ENCODE measurements at regions not wholly inside any gene's neighbourhood (a gene's known extent, or its start where the extent isn't known, plus 50 kb on each side); places are given as distances from the start of the nearest gene placed in this dataset.

DNA sequence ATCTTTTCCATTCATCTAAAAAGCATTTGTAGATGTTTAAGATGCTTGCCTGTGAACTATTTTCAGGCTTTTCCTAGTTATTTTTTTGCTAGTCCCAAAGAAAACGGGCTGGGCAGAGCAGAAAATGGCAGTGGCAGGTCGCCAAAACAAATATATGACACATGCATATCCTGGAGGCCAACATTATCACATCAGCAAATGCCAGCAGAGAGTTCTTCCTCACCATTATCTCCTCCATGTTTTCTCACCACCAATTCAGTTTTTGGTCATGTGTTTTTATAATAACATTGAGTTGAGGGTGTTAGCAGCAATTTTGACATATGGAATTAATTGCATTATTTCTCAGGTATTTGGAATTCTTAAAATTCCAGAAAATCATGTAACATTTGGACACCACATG is 97.9 kb upstream of the EOLA2 start:
- Mint-ChIP-seq H3K4me3 (no peak overlapping the region), H3K9me3 (ENCODE audit: insufficient read depth) (peaks cover 8% of the 10 kb centered on the region), H3K36me3 (ENCODE audit: low read depth) (no peaks in the 10 kb centered on the region), H3K4me1 (ENCODE audit: low read depth) (no peaks in the 10 kb centered on the region), H3K27me3 (ENCODE audit: low read depth) (peaks cover 6% of the 10 kb centered on the region), H3K27ac (no peak overlapping the region)
- DNase-seq, result no peak
- ChIA-PET CTCF (no interaction called here), POLR2A (no interaction called here)
- ATAC-seq, result no peak

DNA sequence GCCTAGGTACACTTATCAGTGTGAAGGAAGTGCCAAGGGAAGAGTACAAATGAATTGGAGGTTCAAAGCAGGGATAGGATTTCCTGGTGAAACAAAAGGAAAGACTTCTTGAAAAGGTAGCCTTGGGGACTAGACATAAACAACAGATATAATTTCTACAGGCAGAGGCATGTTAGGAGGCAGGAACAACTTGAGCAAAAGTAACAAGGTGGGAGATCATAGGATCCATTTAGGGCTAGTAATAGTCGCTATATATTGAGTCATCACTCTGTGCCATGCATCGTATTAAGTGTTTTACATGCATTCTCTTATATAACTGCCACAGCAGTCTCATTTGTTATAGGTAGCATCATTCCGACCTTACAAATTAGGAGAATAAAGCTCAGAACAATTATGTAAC is 98.3 kb upstream of the EOLA2 start:
- POLR2A ChIA-PET, result no interaction called here
- no peak overlapping the region for H3K4me3 Mint-ChIP-seq
- peaks cover 6% of the 10 kb centered on the region for H3K27me3 Mint-ChIP-seq (ENCODE audit: low read depth)
- CTCF ChIA-PET, result no interaction called here
- peaks cover 8% of the 10 kb centered on the region for H3K9me3 Mint-ChIP-seq (ENCODE audit: insufficient read depth)
- no peak overlapping the region for H3K27ac Mint-ChIP-seq
- no peaks in the 10 kb centered on the region for H3K4me1 Mint-ChIP-seq (ENCODE audit: low read depth)
- no peak for ATAC-seq
- no peaks in the 10 kb centered on the region for H3K36me3 Mint-ChIP-seq (ENCODE audit: low read depth)
- no peak for DNase-seq

DNA sequence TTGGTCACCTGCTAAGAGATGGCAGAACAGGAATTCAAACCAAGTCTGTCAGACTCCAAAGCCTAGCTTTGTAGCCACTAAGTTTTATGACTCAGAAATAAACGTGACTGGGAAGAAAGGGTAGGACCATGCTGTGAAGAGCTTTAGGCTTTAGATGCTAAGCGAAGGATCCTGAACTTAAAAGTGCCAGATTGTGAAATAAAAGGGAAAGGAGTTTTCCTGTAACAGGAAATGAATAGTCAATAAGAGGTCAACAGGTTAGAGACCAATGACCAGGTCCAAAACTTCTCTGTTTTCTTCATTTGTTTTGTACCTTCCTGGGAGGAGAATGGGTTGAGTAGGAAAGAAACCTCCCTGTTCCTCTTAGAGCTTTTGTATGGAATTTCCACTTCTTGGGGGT is 98.8 kb upstream of the EOLA2 start:
- Mint-ChIP-seq H3K27ac (no peak overlapping the region), H3K4me1 (ENCODE audit: low read depth) (no peaks in the 10 kb centered on the region), H3K9me3 (ENCODE audit: insufficient read depth) (peaks cover 8% of the 10 kb centered on the region), H3K27me3 (ENCODE audit: low read depth) (peaks cover 6% of the 10 kb centered on the region), H3K4me3 (no peak overlapping the region), H3K36me3 (ENCODE audit: low read depth) (no peaks in the 10 kb centered on the region)
- ATAC-seq, result no peak
- DNase-seq, result no peak
- ChIA-PET POLR2A (no interaction called here), CTCF (no interaction called here)

DNA sequence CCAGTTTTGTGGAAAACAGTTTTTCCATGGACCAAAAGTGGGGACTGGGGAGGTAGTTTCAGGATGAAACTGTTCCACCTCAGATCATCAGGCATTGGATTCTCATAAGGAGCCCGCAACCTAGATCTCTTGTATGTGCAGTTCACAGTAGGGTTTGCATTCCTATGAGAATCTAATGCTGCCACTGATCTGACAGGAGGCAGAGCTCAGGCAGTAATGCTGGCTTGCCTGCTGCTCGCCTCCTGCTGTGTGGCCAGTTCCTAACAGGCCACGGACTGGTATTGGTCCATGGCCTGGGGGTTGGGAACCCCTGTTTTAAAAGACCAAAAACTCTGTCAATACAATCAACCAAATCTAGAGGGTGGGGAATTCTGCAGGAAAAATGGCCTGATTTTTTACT is 100.0 kb upstream of the EOLA2 start:
- DNase-seq, result no peak
- Mint-ChIP-seq H3K9me3 (ENCODE audit: insufficient read depth) (peaks cover 8% of the 10 kb centered on the region), H3K4me3 (no peak overlapping the region), H3K27ac (no peak overlapping the region), H3K27me3 (ENCODE audit: low read depth) (peaks cover 6% of the 10 kb centered on the region), H3K36me3 (ENCODE audit: low read depth) (no peaks in the 10 kb centered on the region), H3K4me1 (ENCODE audit: low read depth) (no peaks in the 10 kb centered on the region)
- CTCF ChIA-PET, result no interaction called here
- ATAC-seq, result no peak
- POLR2A ChIA-PET, result no interaction called here

DNA sequence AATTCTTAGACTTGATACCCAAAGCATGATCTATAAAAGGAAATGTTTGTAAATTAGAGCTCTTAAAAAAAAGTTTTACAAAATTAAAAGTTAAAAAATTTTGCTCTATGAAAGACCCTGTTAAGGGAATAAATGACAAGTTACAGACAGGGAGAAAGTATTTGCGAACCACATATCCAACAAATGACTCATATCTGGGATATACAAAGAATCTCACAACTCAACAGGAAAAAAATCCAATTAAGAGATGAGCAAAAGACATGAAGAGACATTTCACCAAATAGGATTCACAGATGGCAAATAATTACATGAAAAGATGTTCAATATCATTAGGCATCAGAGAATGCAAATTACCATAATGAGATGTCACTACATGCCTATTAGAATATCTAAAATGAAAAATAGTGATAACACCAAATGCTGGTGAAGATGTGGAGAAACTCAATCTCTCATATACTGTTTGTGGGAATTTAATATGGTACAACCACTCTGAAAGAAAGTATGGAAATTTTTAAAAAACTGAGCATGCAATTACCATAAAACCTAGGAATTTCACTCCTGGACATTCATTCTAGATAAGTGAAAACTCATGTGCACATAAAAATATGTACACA is 100.8 kb upstream of the EOLA2 start:
- peaks cover 6% of the 10 kb centered on the region for H3K27me3 Mint-ChIP-seq (ENCODE audit: low read depth)
- DNase-seq, result no peak
- H3K36me3 Mint-ChIP-seq (ENCODE audit: low read depth), result no peaks in the 10 kb centered on the region
- no peaks in the 10 kb centered on the region for H3K4me1 Mint-ChIP-seq (ENCODE audit: low read depth)
- H3K9me3 Mint-ChIP-seq (ENCODE audit: insufficient read depth), result peaks cover 8% of the 10 kb centered on the region
- ChIA-PET CTCF (no interaction called here), POLR2A (no interaction called here)
- H3K27ac Mint-ChIP-seq, result no peak overlapping the region
- ATAC-seq, result no peak
- no peak overlapping the region for H3K4me3 Mint-ChIP-seq

DNA sequence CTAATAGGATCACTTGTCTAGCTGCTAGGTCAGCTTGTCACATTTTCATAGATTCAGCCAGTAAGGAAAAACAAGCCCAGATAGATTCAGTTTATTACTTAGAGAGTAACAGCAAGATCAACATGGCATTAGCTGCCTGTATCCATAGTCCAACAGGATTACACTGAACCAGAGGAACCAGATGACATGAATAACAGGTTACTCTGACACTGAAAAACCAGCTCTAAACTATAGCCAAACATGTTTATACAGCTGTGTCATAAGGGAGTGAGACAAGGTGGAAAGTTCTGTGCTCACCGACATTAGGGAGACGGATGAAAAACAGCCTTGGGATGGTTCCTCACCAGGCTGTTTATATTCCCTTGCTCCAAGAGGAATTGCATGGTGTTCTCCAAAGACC is 102.9 kb upstream of the EOLA2 start:
- no peak overlapping the region for H3K27ac Mint-ChIP-seq
- DNase-seq (no peak), ATAC-seq (no peak)
- no peaks in the 10 kb centered on the region for H3K36me3 Mint-ChIP-seq (ENCODE audit: low read depth)
- no peaks in the 10 kb centered on the region for H3K9me3 Mint-ChIP-seq (ENCODE audit: insufficient read depth)
- ChIA-PET CTCF (no interaction called here), POLR2A (no interaction called here)
- H3K27me3 Mint-ChIP-seq (ENCODE audit: low read depth), result peaks cover 11% of the 10 kb centered on the region
- H3K4me1 Mint-ChIP-seq (ENCODE audit: low read depth), result no peaks in the 10 kb centered on the region
- no peak overlapping the region for H3K4me3 Mint-ChIP-seq

DNA sequence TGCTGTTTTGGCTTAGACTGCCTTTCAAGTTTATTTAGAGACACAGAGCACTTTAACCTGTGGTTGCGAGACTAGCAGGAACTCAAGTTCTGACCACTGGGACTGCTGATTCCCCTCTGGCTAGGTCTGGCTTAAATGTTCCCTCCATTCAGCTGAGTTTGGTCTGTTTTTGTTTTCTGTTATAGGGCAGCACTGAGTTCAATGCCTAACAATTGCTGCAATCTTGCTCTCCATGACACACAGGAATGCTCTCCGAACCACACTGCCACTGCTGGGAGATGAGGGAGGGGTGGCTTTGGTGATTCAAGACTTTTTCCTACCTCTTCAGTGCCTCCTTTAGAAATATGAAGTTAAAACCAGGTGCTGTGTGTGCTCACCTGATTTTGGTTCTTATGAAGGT is 106.3 kb upstream of the EOLA2 start:
- ATAC-seq, result no peak
- H3K27ac Mint-ChIP-seq, result no peak overlapping the region
- no peak overlapping the region for H3K4me3 Mint-ChIP-seq
- H3K4me1 Mint-ChIP-seq (ENCODE audit: low read depth), result no peaks in the 10 kb centered on the region
- no peak for DNase-seq
- no peaks in the 10 kb centered on the region for H3K9me3 Mint-ChIP-seq (ENCODE audit: insufficient read depth)
- H3K27me3 Mint-ChIP-seq (ENCODE audit: low read depth), result peaks cover 11% of the 10 kb centered on the region
- CTCF ChIA-PET, result no interaction called here
- POLR2A ChIA-PET, result no interaction called here
- H3K36me3 Mint-ChIP-seq (ENCODE audit: low read depth), result no peaks in the 10 kb centered on the region

DNA sequence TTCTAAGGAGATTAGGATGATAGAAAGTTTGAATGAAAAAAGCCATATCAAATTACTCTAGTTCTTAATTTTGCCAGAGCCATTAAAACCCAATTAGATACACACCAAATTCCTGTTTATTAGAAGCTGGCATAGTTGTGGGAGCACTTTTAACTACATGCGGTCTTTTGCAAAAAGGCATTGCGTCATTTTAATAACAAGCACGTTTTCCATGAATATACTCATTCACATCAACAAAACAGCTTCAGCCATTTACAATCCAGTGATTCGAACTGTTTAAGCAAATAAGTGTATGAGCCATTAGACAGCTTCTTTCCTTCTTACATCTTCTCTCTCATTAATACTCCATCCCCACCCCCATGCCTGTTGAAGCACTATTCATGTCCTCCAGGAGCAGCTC is 109.5 kb upstream of the EOLA2 start:
- H3K36me3 Mint-ChIP-seq (ENCODE audit: low read depth), result no peaks in the 10 kb centered on the region
- no peak for ATAC-seq
- no peaks in the 10 kb centered on the region for H3K4me1 Mint-ChIP-seq (ENCODE audit: low read depth)
- H3K4me3 Mint-ChIP-seq, result no peak overlapping the region
- no peak for DNase-seq
- ChIA-PET POLR2A (no interaction called here), CTCF (no interaction called here)
- no peaks in the 10 kb centered on the region for H3K9me3 Mint-ChIP-seq (ENCODE audit: insufficient read depth)
- H3K27ac Mint-ChIP-seq, result no peak overlapping the region
- H3K27me3 Mint-ChIP-seq (ENCODE audit: low read depth), result peaks cover 8% of the 10 kb centered on the region

DNA sequence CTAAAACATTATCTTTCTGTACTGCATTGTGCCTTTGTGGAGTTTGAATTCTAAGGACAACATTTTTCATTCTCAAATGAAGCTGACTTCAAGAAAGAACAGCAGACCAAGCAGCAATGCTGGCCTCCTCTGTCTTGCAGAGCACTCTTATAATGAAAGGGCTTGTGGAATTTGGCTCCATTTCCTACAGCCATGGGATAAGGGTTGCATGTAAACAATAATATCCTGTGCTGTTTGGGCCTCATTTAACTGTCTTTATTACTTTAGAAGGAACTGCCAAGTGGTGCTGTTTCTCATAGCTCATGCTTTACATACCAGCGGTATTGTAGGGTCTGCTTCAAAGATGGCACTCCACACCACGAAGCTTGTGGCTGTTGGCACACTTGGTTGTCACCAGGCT is 111.4 kb upstream of the EOLA2 start:
- Mint-ChIP-seq H3K36me3 (ENCODE audit: low read depth) (no peaks in the 10 kb centered on the region), H3K27ac (no peak overlapping the region), H3K27me3 (ENCODE audit: low read depth) (peaks cover 8% of the 10 kb centered on the region), H3K4me3 (no peak overlapping the region), H3K4me1 (ENCODE audit: low read depth) (no peaks in the 10 kb centered on the region), H3K9me3 (ENCODE audit: insufficient read depth) (no peaks in the 10 kb centered on the region)
- DNase-seq, result no peak
- CTCF ChIA-PET, result interaction anchor here (0.9 kb wide), 1 partner anchor 88 kb away, joined by 3 read pairs; no protein-coding TSS in a partner anchor
- POLR2A ChIA-PET, result no interaction called here
- ATAC-seq, result no peak

DNA sequence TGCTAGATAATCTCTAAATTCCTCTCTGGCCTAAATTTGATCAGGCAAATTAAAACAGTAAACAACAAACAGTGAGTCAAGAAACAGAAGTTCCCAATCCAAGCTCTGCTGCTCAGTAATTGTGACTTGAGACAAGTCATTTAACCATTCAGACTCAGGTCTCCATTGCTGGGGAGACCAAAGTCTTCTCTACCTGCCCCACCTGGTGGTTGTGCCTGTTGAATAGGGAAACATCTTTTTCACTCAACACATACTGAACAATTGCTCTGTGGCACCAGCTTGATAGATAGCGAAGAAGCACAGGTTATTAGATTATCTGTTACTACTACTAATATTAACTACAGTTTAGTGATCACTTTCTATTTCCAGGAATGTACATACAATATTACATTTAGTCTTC is 112.1 kb upstream of the EOLA2 start:
- H3K27me3 Mint-ChIP-seq (ENCODE audit: low read depth), result peaks cover 5% of the 10 kb centered on the region
- H3K36me3 Mint-ChIP-seq (ENCODE audit: low read depth), result no peaks in the 10 kb centered on the region
- no peaks in the 10 kb centered on the region for H3K9me3 Mint-ChIP-seq (ENCODE audit: insufficient read depth)
- H3K4me1 Mint-ChIP-seq (ENCODE audit: low read depth), result no peaks in the 10 kb centered on the region
- CTCF ChIA-PET, result interaction anchor here (0.9 to 1.1 kb wide), 2 partner anchors 89 to 102 kb away, joined by 3 read pairs; no protein-coding TSS in a partner anchor
- DNase-seq, result no peak
- ATAC-seq, result no peak
- POLR2A ChIA-PET, result interaction anchor here (0.6 kb wide), 1 partner anchor 12 kb away, joined by 4 read pairs; no protein-coding TSS in a partner anchor
- no peak overlapping the region for H3K27ac Mint-ChIP-seq
- H3K4me3 Mint-ChIP-seq, result no peak overlapping the region

DNA sequence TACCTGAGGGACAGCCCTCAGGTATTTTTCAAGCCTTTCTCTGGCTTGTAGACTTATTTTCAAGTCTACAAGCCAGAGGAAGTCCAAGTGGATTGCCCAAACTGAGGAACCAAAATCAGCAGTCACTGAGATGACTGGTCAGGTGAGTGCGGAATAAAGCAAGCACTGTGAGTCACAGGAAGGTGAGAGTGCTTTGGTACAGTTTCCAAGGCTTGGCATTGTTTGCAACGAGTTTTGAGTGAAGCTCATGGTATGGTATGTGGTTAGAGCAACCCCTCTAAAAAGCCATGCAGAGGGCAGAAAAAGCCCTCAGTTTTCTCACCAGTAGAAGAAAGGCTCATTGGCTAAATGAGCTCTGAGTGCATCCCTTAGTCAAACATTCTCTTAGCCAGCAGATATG is 112.8 kb upstream of the EOLA2 start:
- Mint-ChIP-seq H3K27ac (no peak overlapping the region), H3K36me3 (ENCODE audit: low read depth) (no peaks in the 10 kb centered on the region), H3K9me3 (ENCODE audit: insufficient read depth) (no peaks in the 10 kb centered on the region), H3K4me3 (no peak overlapping the region), H3K27me3 (ENCODE audit: low read depth) (peaks cover 5% of the 10 kb centered on the region), H3K4me1 (ENCODE audit: low read depth) (no peaks in the 10 kb centered on the region)
- ATAC-seq, result no peak
- no peak for DNase-seq
- ChIA-PET POLR2A (no interaction called here), CTCF (interaction anchor here (1.1 kb wide), 1 partner anchor 103 kb away, joined by 3 read pairs; no protein-coding TSS in a partner anchor)

DNA sequence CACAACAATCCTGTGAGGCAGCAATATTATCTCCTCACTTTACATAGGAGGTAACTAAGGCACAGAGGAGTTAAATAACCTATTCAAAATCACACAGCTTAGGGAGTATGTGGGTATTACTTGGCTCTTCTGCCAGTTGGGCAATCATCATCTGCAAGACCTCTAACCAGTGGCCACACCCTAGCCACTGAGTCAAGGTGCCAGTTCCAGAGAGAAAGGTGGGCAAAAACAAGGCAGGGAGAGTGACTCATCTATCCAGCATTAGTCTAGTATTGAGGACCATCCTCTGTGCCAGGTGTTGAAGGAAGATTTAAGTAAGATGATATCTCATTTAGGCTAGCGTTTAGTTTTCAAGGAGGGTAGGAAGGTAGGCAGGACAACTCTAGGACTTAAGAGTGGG is 113.9 kb upstream of the EOLA2 start:
- no peak for ATAC-seq
- H3K4me1 Mint-ChIP-seq (ENCODE audit: low read depth), result no peaks in the 10 kb centered on the region
- POLR2A ChIA-PET, result no interaction called here
- H3K36me3 Mint-ChIP-seq (ENCODE audit: low read depth), result no peaks in the 10 kb centered on the region
- H3K9me3 Mint-ChIP-seq (ENCODE audit: insufficient read depth), result no peaks in the 10 kb centered on the region
- peaks cover 5% of the 10 kb centered on the region for H3K27me3 Mint-ChIP-seq (ENCODE audit: low read depth)
- no peak overlapping the region for H3K27ac Mint-ChIP-seq
- H3K4me3 Mint-ChIP-seq, result no peak overlapping the region
- no peak for DNase-seq
- CTCF ChIA-PET, result no interaction called here

DNA sequence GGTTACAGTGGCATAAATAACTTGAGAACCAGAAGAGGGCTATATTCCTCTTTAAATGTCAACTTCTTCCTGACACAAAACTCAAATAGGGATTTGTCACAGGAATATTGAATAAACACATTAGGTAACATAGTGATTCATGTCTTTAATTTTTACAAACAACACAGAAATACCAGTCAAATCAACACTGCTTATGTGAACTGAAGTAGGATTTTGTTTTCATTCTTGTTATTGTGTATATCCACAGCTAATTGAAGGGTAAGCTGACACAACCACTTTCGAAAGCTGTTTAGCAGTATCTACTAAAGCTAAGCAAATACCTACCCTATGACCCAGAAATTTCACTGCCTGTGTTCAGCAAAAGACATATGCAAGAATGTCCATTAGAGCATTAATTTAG is 120.4 kb upstream of the EOLA2 start:
- CTCF ChIA-PET, result no interaction called here
- Mint-ChIP-seq H3K9me3 (ENCODE audit: insufficient read depth) (no peaks in the 10 kb centered on the region), H3K36me3 (ENCODE audit: low read depth) (no peaks in the 10 kb centered on the region), H3K27me3 (ENCODE audit: low read depth) (peaks cover 16% of the 10 kb centered on the region), H3K4me1 (ENCODE audit: low read depth) (peaks cover 10% of the 10 kb centered on the region), H3K4me3 (no peak overlapping the region), H3K27ac (no peak overlapping the region)
- DNase-seq (no peak), ATAC-seq (no peak)
- POLR2A ChIA-PET, result no interaction called here

Measured in activated CD8-positive, alpha-beta T cell treated with anti-CD3 and anti-CD28 coated beads, Interleukin-2, amount 10 ng/mL, durations not matched to agents 7 days and 5 days (primary cell).